GM23338 (cell line): ENCODE measurements at regions not wholly inside any gene's neighbourhood (a gene's known extent, or its start where the extent isn't known, plus 50 kb on each side); places are given as distances from the start of the nearest gene placed in this dataset.

Experiments
- ATAC-seq: fragments of 200-7000 bp; cut with Tn5 transposase; 3 replicates; pipeline ENCODE4 v1.9.1; 2020
- DNase-seq: peaks from one replicate; pipeline ENCODE4 v3.0.0-alpha.2; 2015; ENCODE audit warnings: low spot score
- H2AFZ ChIP-seq: fragments of 200-600 bp; sonication (generic); 2 replicates; pipeline ENCODE4 v1.8.0; 2016; ENCODE audit warnings: antibody characterized with exemption, mild to moderate bottlenecking, moderate library complexity
- H3F3A ChIP-seq: fragments of 200-600 bp; sonication (generic); replicated peaks from 2 replicates; pipeline ENCODE4 v1.8.0; 2017; ENCODE audit warnings: antibody characterized with exemption, mixed run types, low read depth
- H3K27ac ChIP-seq: fragments of 200-600 bp; sonication (generic); 2 replicates; pipeline ENCODE4 v1.6.1; 2016; ENCODE audit warnings: low read depth
- H3K27me3 ChIP-seq: fragments of 200-600 bp; sonication (generic); 2 replicates; pipeline ENCODE4 v1.8.0; 2016; ENCODE audit warnings: mild to moderate bottlenecking, mixed run types, moderate library complexity; ENCODE audit not compliant: insufficient read depth
- H3K36me3 ChIP-seq: fragments of 200-600 bp; sonication (generic); 2 replicates; pipeline ENCODE4 v1.8.0; 2016; ENCODE audit warnings: mild to moderate bottlenecking; ENCODE audit not compliant: insufficient read depth
- H3K4me1 ChIP-seq: fragments of 200-600 bp; sonication (generic); 2 replicates; pipeline ENCODE4 v1.8.0; 2016; ENCODE audit warnings: mild to moderate bottlenecking, moderate library complexity; ENCODE audit not compliant: insufficient read depth
- H3K4me2 ChIP-seq: fragments of 200-600 bp; sonication (generic); 2 replicates; pipeline ENCODE4 v1.7.1; 2017; ENCODE audit warnings: mixed run types
- H3K4me3 ChIP-seq: fragments of 200-600 bp; sonication (generic); 2 replicates; pipeline ENCODE4 v1.6.1; 2016; ENCODE audit warnings: mixed run types
- H3K79me2 ChIP-seq: fragments of 200-600 bp; sonication (generic); replicated peaks from 2 replicates; pipeline ENCODE4 v1.8.0; 2017; ENCODE audit warnings: mild to moderate bottlenecking; ENCODE audit not compliant: insufficient read depth
- H3K9me2 ChIP-seq: fragments of 200-600 bp; sonication (generic); 2 replicates; pipeline ENCODE4 v1.8.0; 2017; ENCODE audit not compliant: insufficient read depth
- H4K20me1 ChIP-seq: fragments of 200-600 bp; sonication (generic); replicated peaks from 2 replicates; pipeline ENCODE4 v1.8.0; 2017; ENCODE audit warnings: mild to moderate bottlenecking; ENCODE audit not compliant: insufficient read depth
- H3K27ac Mint-ChIP-seq: 2 replicates; pipeline ENCODE4 v1.8.0; 2020; ENCODE audit warnings: inconsistent platforms, mild to moderate bottlenecking, moderate library complexity, mixed read lengths
- H3K27me3 Mint-ChIP-seq: 3 replicates; pipeline ENCODE4 v1.8.0; 2022; ENCODE audit warnings: low read depth, mild to moderate bottlenecking, moderate library complexity, mixed read lengths, inconsistent platforms; ENCODE audit not compliant: insufficient read depth, poor library complexity
- H3K36me3 Mint-ChIP-seq: 3 replicates; pipeline ENCODE4 v1.8.0; 2021; ENCODE audit warnings: low read depth, mild to moderate bottlenecking, inconsistent platforms, moderate library complexity, mixed read lengths
- H3K4me1 Mint-ChIP-seq: 3 replicates; pipeline ENCODE4 v1.8.0; 2020; ENCODE audit warnings: mild to moderate bottlenecking, inconsistent platforms, mixed read lengths
- H3K4me3 Mint-ChIP-seq: 3 replicates; pipeline ENCODE4 v1.8.0; 2021; ENCODE audit warnings: moderate library complexity, mild to moderate bottlenecking, inconsistent platforms, mixed read lengths
- H3K9me3 Mint-ChIP-seq: 3 replicates; pipeline ENCODE4 v1.8.0; 2020; ENCODE audit warnings: moderate library complexity, mild to moderate bottlenecking, inconsistent platforms, mixed read lengths
- CREB1 ChIP-seq: fragments of 250-450 bp; sonication (Bioruptor Pico); IDR thresholded peaks from 2 replicates; pipeline ENCODE4 v1.5.0; 2020; ENCODE audit warnings: low read depth, mild to moderate bottlenecking, moderate library complexity
- CTCF ChIP-seq, 2 experiments: fragments of 200-600 bp in 1 of 2; sonication (generic) in 1 of 2; conservative IDR thresholded peaks; 2 replicates each; pipeline versions ENCODE4 v1.5.1 to v1.6.1; 2016 to 2017; ENCODE audit warnings: antibody characterized with exemption in 2 of 2, low read depth in 2 of 2, mild to moderate bottlenecking in 2 of 2, moderate library complexity in 1 of 2
- ETS1 ChIP-seq: IDR thresholded peaks from 2 replicates; pipeline ENCODE4 v1.6.1; 2016; ENCODE audit warnings: antibody characterized with exemption
- EZH2 ChIP-seq: fragments of 200-600 bp; sonication (generic); IDR thresholded peaks from one replicate; pipeline ENCODE4 v1.8.0; 2017; ENCODE audit warnings: antibody characterized with exemption, mild to moderate bottlenecking, low read depth; ENCODE audit not compliant: unreplicated experiment
- EZH2phosphoT487 ChIP-seq: fragments of 200-600 bp; sonication (generic); IDR thresholded peaks from one replicate; pipeline ENCODE4 v1.8.1; 2018; ENCODE audit warnings: antibody characterized with exemption; ENCODE audit not compliant: unreplicated experiment
- JUNB ChIP-seq: IDR thresholded peaks from one replicate; pipeline ENCODE4 v1.6.1; 2016; ENCODE audit warnings: antibody characterized with exemption; ENCODE audit not compliant: unreplicated experiment
- NANOG ChIP-seq: IDR thresholded peaks from 2 replicates; pipeline ENCODE4 v1.6.1; 2016; ENCODE audit warnings: antibody characterized with exemption, borderline replicate concordance
- POLR2AphosphoS5 ChIP-seq: IDR thresholded peaks from 2 replicates; pipeline ENCODE4 v1.6.1; 2016; ENCODE audit warnings: antibody characterized with exemption, low read depth
- REST ChIP-seq: IDR thresholded peaks from one replicate; pipeline ENCODE4 v1.6.1; 2018; ENCODE audit warnings: antibody characterized with exemption; ENCODE audit not compliant: unreplicated experiment
- STAT1 ChIP-seq: IDR thresholded peaks from one replicate; pipeline ENCODE4 v1.6.1; 2016; ENCODE audit warnings: antibody characterized with exemption; ENCODE audit not compliant: unreplicated experiment
- ZNF114 ChIP-seq: fragments of 250-450 bp; sonication (Bioruptor Pico); IDR thresholded peaks from 2 replicates; pipeline ENCODE4 v1.5.0; 2020; ENCODE audit warnings: mild to moderate bottlenecking, moderate library complexity
- ZNF331 ChIP-seq: fragments of 250-450 bp; sonication (Bioruptor Pico); IDR thresholded peaks from 2 replicates; pipeline ENCODE4 v1.5.0; 2020; ENCODE audit warnings: low read depth, mild to moderate bottlenecking, moderate library complexity
- ZNF462 ChIP-seq: fragments of 250-450 bp; sonication (Bioruptor Pico); IDR thresholded peaks from 2 replicates; pipeline ENCODE4 v1.5.0; 2020; ENCODE audit warnings: mild to moderate bottlenecking, moderate library complexity

GRCh38 chr10:100613846-100614245, 78.1 kb downstream of the HIF1AN start:
- no peaks in the 10 kb centered on the region for H3K4me1 ChIP-seq
- Mint-ChIP-seq H3K4me1 (peaks cover 4% of the 10 kb centered on the region; the same call in 1 of the 3 replicates), H3K27me3 (peaks cover 6% of the 10 kb centered on the region), H3K9me3 (no peaks in the 10 kb centered on the region; the same call in 2 of the 3 replicates), H3K36me3 (no peaks in the 10 kb centered on the region), H3K4me3 (no peak overlapping the region), H3K27ac (no peak overlapping the region)
- H3K79me2 ChIP-seq: no peaks in the 10 kb centered on the region
- no peaks in the 10 kb centered on the region for H3K36me3 ChIP-seq
- H3K27me3 ChIP-seq: no peaks in the 10 kb centered on the region
- no peak for DNase-seq
- no peak for TF ChIP-seq CREB1
- TF ChIP-seq JUNB: no peak
- TF ChIP-seq REST: no peak
- no peak for TF ChIP-seq NANOG
- TF ChIP-seq STAT1: no peak
- no peak for TF ChIP-seq ZNF331
- TF ChIP-seq ZNF462 (CRISPR knock-in tag): no peak
- no peak for TF ChIP-seq POLR2AphosphoS5
- TF ChIP-seq CTCF (conservative IDR thresholded peaks at IDR 0.05; ENCODE audit: low read depth in 2 of 2): no peak
- TF ChIP-seq ZNF114 (CRISPR knock-in tag): no peak
- TF ChIP-seq ETS1: no peak
- no peak for TF ChIP-seq EZH2phosphoT487
- no peak for TF ChIP-seq EZH2
- H3F3A ChIP-seq: no peaks in the 10 kb centered on the region
- no peak for ATAC-seq
- no peak overlapping the region for H3K4me3 ChIP-seq
- H2AFZ ChIP-seq: no peak overlapping the region
- no peaks in the 10 kb centered on the region for H4K20me1 ChIP-seq
- no peaks in the 10 kb centered on the region for H3K9me2 ChIP-seq
- no peak overlapping the region for H3K27ac ChIP-seq
- no peak overlapping the region for H3K4me2 ChIP-seq
